Sigmoid colon (tissue), 4 donors: ENCODE measurements at regions not wholly inside any gene's neighbourhood (a gene's known extent, or its start where the extent isn't known, plus 50 kb on each side); places are given as distances from the start of the nearest gene placed in this dataset.

ENCODE experiments used
- EP300 ChIP-seq, 4 donors: sonication (generic); formaldehyde crosslinking; IDR thresholded peaks; one replicate each; pipeline ENCODE4 v1.6.1; 2017; ENCODE audit warnings: antibody characterized with exemption in 4 of 4
- POLR2A ChIP-seq, 2 donors: fragments of 450-650 bp; IDR thresholded peaks; one replicate each; pipeline ENCODE4 v1.6.1; 2016; ENCODE audit warnings: antibody characterized with exemption in 2 of 2, mild to moderate bottlenecking in 2 of 2, moderate library complexity in 2 of 2
- TF ChIP-seq, protein P1 (sequence below), 4 experiments: fragments of 450-650 bp in 3 of 4; fragments of 200-600 bp in 1 of 4; IDR thresholded peaks; one replicate each; pipeline ENCODE4 v1.5.1; 2016 to 2019; ENCODE audit warnings: antibody characterized with exemption in 4 of 4, mild to moderate bottlenecking in 3 of 4, moderate library complexity in 2 of 4

DNA sequence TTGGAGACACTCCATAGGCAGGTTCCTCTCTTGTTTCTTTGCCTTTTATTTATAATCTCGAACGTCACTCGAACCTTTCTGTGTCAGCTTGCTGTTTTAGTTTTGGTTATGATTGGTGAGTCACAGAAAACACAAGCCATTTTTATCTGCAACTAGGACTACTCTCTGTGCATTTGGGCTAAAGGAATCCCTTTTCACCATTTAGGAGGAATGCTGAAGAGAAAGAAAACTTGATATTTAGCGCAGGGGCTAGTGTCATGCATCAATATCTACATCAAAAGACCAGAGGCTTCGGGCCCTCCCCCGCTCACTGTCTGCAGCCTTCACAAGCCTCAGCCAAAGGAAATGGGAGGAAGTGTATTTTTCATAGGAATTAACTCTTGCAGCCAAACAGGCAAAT, 507.8 kb upstream of the CITED2 start:
- TF ChIP-seq, protein P1, sequence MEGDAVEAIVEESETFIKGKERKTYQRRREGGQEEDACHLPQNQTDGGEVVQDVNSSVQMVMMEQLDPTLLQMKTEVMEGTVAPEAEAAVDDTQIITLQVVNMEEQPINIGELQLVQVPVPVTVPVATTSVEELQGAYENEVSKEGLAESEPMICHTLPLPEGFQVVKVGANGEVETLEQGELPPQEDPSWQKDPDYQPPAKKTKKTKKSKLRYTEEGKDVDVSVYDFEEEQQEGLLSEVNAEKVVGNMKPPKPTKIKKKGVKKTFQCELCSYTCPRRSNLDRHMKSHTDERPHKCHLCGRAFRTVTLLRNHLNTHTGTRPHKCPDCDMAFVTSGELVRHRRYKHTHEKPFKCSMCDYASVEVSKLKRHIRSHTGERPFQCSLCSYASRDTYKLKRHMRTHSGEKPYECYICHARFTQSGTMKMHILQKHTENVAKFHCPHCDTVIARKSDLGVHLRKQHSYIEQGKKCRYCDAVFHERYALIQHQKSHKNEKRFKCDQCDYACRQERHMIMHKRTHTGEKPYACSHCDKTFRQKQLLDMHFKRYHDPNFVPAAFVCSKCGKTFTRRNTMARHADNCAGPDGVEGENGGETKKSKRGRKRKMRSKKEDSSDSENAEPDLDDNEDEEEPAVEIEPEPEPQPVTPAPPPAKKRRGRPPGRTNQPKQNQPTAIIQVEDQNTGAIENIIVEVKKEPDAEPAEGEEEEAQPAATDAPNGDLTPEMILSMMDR (IDR thresholded peaks at IDR 0.05): no peak
- TF ChIP-seq EP300 (IDR thresholded peaks at IDR 0.05): no peak
- TF ChIP-seq POLR2A (IDR thresholded peaks at IDR 0.05): no peak
